Right renal pelvis (tissue), 4 donors: ENCODE measurements at regions not wholly inside any gene's neighbourhood (a gene's known extent, or its start where the extent isn't known, plus 50 kb on each side); places are given as distances from the start of the nearest gene placed in this dataset.

ENCODE experiments used
- DNase-seq, 4 donors: peaks; one replicate each; pipeline ENCODE4 v3.0.0-alpha.2; 2013; ENCODE audit warnings: low read depth in 4 of 4, low spot score in 3 of 4, missing footprints in 1 of 4

DNA sequence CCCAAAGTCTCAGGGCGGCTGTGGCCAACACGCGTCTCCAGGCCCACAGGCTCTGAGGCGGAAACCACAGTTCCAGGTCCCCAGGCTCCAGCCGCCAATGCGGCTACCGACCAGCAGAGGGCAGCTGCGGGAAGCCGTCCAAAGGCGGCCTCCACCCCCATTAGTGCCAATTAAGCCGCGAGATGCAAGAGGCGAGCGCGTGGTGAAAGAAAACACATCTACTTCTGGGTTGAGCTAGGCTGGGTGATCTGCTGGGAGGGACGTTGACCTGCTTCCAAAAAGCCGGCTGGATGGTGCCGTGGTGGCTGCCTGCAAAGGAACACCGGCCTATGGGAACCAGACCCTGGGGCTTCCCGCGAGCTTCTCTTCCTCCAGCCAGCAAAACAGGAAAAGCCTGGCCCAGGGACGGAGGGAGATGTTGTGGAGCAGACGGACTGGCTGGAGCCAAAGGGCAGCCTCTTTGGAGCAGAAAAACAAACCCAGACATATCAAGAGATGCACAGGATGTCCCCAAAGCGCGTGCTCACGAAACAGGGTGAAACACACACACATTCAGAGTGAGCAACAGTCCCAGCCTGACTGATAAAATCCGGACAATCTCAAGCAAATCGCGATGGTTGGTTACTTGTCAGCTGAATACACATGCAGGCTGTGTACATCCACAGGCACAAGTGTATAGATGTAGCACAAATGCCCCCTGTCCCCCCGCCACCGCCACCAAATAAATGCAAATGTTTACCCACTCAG, 187.1 kb upstream of the BRINP1 start:
- DNase-seq, result peak; percentile 45 to 77 (median 56)

- no peak for DNase-seq
These were observed 175.3 kb upstream of the BRINP1 start for GRCh38 chr9:119544492-119544891.

GRCh38 chr9:119537138-119537537, 167.9 kb upstream of the BRINP1 start:
- DNase-seq, result no peak

DNA sequence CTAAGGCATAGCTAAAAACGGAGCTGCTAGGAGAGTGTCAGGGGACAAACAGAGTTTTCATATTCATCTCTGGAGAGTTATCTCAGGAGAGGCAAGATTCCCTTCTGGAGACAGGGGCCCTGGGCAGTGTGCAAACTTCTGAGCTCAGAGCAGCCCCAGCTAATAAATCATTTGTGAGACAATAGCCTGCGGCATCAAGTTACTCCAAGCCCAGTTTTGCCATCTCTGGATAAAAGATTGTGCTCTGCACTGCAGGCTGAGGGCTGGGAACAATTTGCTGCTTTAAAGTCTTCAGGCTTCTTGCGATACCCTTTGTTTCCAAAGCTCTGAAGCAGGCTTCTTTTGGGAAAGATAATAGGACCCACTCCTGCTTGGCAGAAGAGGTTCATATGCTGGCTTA, 164.3 kb upstream of the BRINP1 start:
- DNase-seq, result peak in 2 of 4 donors; percentile 23 to 28

DNA sequence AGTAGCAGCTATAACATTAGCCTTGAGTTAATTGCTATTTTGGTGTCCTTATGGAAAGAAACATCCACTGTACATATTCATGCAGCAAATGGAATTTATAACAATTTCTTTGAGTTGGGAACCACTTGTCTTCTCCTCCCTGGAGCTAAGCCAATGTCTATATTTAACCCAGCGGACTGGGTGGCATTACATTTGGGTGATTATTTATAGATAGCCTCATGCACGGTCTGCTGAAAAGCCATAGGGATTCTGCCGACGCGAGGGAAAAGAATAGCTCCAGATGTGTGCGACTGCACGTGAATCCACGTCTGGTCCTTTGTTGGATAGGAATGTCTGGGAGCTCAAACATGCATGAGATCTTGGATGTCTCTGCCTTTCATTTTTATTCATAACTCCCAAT, 157.5 kb upstream of the BRINP1 start:
- no peak for DNase-seq

DNA sequence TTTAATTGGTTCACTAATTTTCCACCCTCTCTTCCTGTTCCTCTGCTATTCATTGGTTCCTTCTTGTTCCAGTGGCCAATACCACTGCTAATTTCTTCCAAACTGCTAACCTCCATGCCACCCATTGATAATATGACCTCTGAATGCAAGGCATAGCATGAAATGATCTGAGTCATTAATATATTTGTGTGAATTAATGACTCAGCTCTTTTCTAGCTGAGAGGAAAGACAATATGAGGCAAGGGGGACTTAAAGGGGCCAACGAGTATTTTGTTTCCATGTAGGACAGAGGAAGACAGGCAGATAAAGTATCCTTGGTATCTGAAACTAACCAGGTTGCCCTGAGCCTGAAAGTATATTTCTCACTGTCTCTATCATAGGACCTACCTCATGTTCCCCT, 154.3 kb upstream of the BRINP1 start:
- DNase-seq, result no peak

GRCh38 chr9:119522381-119522780, 153.1 kb upstream of the BRINP1 start:
- DNase-seq, result no peak

GRCh38 chr9:119509291-119509905, 140.2 kb upstream of the BRINP1 start:
- DNase-seq, result no peak

DNA sequence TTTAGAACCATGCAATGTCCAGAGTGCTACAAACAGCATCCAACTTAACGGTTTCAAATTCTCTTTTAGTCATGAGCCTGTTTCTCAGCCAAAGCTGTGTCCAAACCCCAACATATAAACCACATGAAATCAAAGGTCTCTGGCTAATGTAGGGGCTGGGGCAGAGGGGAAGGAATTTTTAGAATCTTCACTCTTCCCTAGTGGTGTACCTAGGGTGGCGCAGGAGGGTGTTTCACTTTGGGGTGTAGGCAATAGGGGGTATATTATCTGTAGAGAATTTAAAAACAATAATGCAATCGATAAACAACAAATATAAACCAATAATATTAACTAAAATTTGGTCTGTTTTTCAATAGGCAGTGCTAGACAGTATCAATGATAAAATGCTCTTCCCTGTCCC, 132.1 kb upstream of the BRINP1 start:
- no peak for DNase-seq

GRCh38 chr9:119500072-119500771, 131.0 kb upstream of the BRINP1 start:
- DNase-seq, result no peak

GRCh38 chr9:119487118-119487827, 118.0 kb upstream of the BRINP1 start:
- no peak for DNase-seq

DNA sequence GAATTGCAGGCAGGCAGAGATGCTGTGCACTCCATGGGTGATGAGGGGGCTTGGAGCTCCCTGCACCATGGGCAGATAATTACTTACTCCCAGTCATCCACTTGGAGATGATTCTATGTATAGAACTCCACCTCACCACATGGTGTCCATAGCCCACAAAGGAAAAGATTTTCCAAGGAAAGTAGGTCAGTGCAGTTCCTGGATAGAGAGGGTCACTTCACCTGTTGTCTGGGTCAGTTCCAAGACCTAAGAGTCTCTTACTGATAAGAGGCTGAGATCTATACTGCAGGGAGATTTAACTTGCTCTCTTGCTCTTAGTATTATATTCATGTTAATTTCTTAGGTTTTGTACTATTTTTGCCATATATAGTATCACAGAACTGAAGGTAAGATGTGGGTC, 113.9 kb upstream of the BRINP1 start:
- no peak for DNase-seq

- DNase-seq, result no peak
These were observed 108.0 kb upstream of the BRINP1 start for GRCh38 chr9:119477197-119477596.

DNA sequence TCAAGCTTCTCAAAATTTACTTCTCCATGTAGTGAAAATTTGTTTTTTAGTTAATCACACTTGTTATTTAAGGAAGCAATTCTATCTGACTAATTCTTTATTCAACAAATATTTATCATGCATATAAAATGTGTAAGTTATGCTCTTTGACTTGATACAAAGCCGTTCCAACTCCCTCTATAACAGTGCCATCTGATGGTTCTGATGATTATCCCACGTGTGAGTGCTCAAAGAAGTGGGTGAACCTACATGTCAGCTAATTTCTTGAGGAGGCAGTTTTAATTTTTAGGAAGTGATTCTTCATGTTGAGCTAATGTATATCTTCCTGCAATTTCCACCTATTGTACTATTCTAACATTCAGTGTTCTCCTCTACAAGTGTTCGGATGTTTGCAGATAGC, 88.8 kb upstream of the BRINP1 start:
- no peak for DNase-seq

DNA sequence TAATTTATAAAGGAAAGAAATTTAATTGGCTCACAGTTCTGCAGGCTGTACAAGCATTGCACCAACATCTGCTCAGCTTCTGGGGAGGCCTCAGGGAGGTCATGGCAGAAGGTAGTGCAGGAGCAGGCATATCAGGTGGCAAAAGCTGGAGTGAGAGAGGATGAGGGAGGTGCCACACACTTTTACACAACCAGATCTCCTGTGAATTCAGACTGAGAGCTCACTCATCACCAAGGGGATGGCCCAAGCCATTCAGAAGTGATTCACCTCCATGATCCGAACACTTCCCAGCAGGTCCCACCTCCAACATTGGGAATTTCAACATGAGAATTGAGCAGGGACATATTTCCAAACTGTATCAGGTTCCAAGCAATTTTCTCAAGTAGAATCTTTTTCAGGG, 84.7 kb upstream of the BRINP1 start:
- DNase-seq, result no peak

- no peak for DNase-seq
These were observed 84.3 kb upstream of the BRINP1 start for GRCh38 chr9:119453490-119453911.

DNA sequence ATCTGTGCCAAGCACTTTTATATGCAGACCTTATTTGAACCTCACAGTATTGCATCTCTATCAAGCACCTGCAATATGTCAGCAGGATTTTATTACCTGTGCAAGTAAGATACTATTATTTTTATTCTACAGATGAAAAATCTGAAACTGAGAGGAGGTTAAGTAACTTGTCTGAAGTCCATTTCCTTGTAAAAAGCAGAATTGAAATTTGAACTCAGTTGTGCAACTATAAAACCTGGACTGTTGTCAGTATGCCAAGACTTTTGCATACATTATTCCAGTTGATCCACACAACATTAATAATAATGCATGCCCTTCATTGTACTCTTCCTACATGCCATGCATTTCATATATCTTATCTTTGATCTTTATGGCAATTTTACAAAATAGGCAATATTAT, 82.2 kb upstream of the BRINP1 start:
- DNase-seq, result no peak

DNA sequence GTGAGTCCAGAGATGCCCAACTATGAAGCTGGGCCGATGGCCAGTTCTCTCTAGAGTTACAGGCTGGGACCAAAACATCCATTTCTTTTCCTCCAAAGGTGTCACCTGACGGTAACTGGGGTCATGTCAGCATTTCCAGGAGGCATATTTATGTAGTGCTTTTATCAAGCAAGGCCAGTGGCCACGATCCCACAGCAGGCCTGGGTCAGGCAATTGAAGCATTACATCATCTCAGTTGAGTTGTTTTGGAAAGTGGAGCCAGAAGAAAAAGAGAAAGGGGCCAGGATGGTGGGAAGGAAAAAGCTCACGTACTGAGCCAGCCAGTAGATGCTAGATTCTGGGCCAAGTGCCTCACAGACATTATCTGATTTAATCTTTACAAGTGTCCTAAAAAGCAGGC, 73.9 kb upstream of the BRINP1 start:
- DNase-seq, result no peak

- DNase-seq, result no peak
These were observed 72.6 kb upstream of the BRINP1 start for GRCh38 chr9:119441832-119442231.

GRCh38 chr9:119441338-119441737, 72.1 kb upstream of the BRINP1 start:
- no peak for DNase-seq

DNA sequence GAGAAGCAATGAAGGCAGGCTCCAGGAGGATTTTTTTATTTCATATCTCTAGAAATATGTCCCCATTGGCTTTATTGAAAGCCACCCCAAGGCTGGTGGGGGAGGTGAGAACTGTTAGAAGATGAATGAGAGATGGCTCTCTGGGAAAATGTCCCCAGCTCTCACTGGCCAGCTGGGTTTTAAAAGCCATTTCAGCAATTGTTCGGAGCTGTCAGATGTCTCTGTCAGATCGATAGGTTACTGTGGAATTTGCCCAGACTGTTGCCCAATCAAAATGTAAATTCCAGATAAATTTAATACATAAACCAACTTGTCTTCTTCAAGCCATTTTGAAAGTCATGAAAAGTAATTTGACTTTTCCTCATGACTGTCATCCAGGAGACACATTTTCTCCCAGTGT, 67.0 kb upstream of the BRINP1 start:
- DNase-seq, result no peak
